SK-N-SH (cell line): ENCODE measurements at regions not wholly inside any gene's neighbourhood (a gene's known extent, or its start where the extent isn't known, plus 50 kb on each side); places are given as distances from the start of the nearest gene placed in this dataset.
"Not testable (repeated sequence)": the region's sequence is repeated elsewhere in the genome, so short reads cannot be mapped to it uniquely, and the experiment has no call there.

Experiments
- CTCF ChIA-PET: fragments of 300-600, 350-600 bp; formaldehyde crosslinking; extraction: SDS; loops from one replicate; lab custom pipeline; 2021; lab: Yijun Ruan, JAX
- POLR2A ChIA-PET: fragments of 350-600 bp; sonication (Branson Sonifier 250); formaldehyde crosslinking; extraction: SDS; loops from one replicate; lab custom pipeline; 2020; ENCODE audit warnings: antibody characterized with exemption, inconsistent platforms; lab: Yijun Ruan, JAX
- DNase-seq: peaks from one replicate; pipeline ENCODE4 v3.0.0; 2012
- H2AFZ ChIP-seq: fragments of 200-600 bp; sonication (generic); 2 replicates; pipeline ENCODE4 v1.8.1; 2016; ENCODE audit warnings: antibody characterized with exemption, mild to moderate bottlenecking, low read depth
- H3F3A ChIP-seq: fragments of 200-600 bp; sonication (generic); replicated peaks from 2 replicates; pipeline ENCODE3; 2016; ENCODE audit warnings: antibody characterized with exemption, mild to moderate bottlenecking; ENCODE audit not compliant: insufficient read depth
- H3K27ac ChIP-seq, 2 experiments: fragments of 200-500 bp in 1 of 2; fragments of 200-600 bp in 1 of 2; sonication (Bioruptor generic) in 1 of 2; sonication (generic), shearing (Covaris generic) in 1 of 2; 2 replicates each; pipeline versions ENCODE4 v1.5.1 to v1.6.1; 2014 to 2016; ENCODE audit warnings: low read depth in 2 of 2, inconsistent platforms in 1 of 2, low read length in 1 of 2, mild to moderate bottlenecking in 1 of 2, mixed read lengths in 1 of 2
- H3K27me3 ChIP-seq: fragments of 200-600 bp; sonication (generic), shearing (Covaris generic); 2 replicates; pipeline ENCODE4 v1.6.1; 2016; ENCODE audit warnings: mixed run types; ENCODE audit not compliant: insufficient read depth
- H3K36me3 ChIP-seq, 2 experiments: fragments of 200-500 bp in 1 of 2; fragments of 200-600 bp in 1 of 2; sonication (Bioruptor generic) in 1 of 2; sonication (generic) in 1 of 2; replicated peaks in 1 of 2; 2 replicates each; pipeline versions ENCODE3 to v1.5.1; 2014 to 2016; ENCODE audit warnings: low read length in 1 of 2, mild to moderate bottlenecking in 1 of 2; ENCODE audit not compliant: insufficient read depth in 2 of 2, control insufficient read depth in 1 of 2
- H3K4me1 ChIP-seq, 2 experiments: fragments of 200-500 bp in 1 of 2; fragments of 200-600 bp in 1 of 2; sonication (Bioruptor generic) in 1 of 2; sonication (generic), shearing (Covaris generic) in 1 of 2; 2 replicates each; pipeline versions ENCODE4 v1.5.1 to v1.6.1; 2014 to 2016; ENCODE audit warnings: low read depth in 1 of 2, low read length in 1 of 2, mixed run types in 1 of 2; ENCODE audit not compliant: insufficient read depth in 2 of 2, control insufficient read depth in 1 of 2
- H3K4me2 ChIP-seq: fragments of 200-600 bp; sonication (generic), shearing (Covaris generic); 2 replicates; pipeline ENCODE4 v1.6.1; 2017; ENCODE audit warnings: mixed run types
- H3K4me3 ChIP-seq, 2 experiments: fragments of 200-500 bp in 1 of 2; fragments of 200-600 bp in 1 of 2; sonication (Bioruptor generic) in 1 of 2; sonication (generic), shearing (Covaris generic) in 1 of 2; 2 replicates each; pipeline versions ENCODE4 v1.5.1 to v1.8.1; 2014 to 2016; ENCODE audit warnings: low read depth in 2 of 2, inconsistent platforms in 1 of 2, low read length in 1 of 2, mild to moderate bottlenecking in 1 of 2, mixed read lengths in 1 of 2, moderate library complexity in 1 of 2
- H3K79me2 ChIP-seq: fragments of 200-600 bp; sonication (generic); 2 replicates; pipeline ENCODE4 v1.8.1; 2017; ENCODE audit warnings: mild to moderate bottlenecking; ENCODE audit not compliant: insufficient read depth
- H3K9ac ChIP-seq: fragments of 200-600 bp; sonication (generic); 2 replicates; pipeline ENCODE4 v1.6.1; 2017; ENCODE audit warnings: mixed run types
- H3K9me2 ChIP-seq: fragments of 200-600 bp; sonication (generic); 2 replicates; pipeline ENCODE4 v1.6.1; 2017; ENCODE audit warnings: mixed run types
- H3K9me3 ChIP-seq: fragments of 200-600 bp; sonication (generic); 2 replicates; pipeline ENCODE4 v1.6.1; 2017; ENCODE audit warnings: mixed run types, mild to moderate bottlenecking, moderate library complexity
- H4K20me1 ChIP-seq: fragments of 200-600 bp; sonication (generic); 2 replicates; pipeline ENCODE4 v1.6.1; 2017; ENCODE audit warnings: mild to moderate bottlenecking, mixed run types; ENCODE audit not compliant: insufficient read depth
- RAD21 ChIP-seq: IDR thresholded peaks from 2 replicates; pipeline ENCODE4 v1.6.1; 2012; ENCODE audit warnings: mild to moderate bottlenecking, low read length
- WGBS: methylation state at CpG from one replicate; pipeline ENCODE4 v1.1.6; 2017; ENCODE audit warnings: low lambda C conversion rate; 5-methylcytosine and 5-hydroxymethylcytosine counted together
- TF ChIP-seq, protein P1 (sequence below): fragments of 200-600 bp; sonication (generic); IDR thresholded peaks from 2 replicates; pipeline ENCODE4 v1.6.1; 2017; ENCODE audit warnings: antibody characterized with exemption, mild to moderate bottlenecking, moderate library complexity

DNA sequence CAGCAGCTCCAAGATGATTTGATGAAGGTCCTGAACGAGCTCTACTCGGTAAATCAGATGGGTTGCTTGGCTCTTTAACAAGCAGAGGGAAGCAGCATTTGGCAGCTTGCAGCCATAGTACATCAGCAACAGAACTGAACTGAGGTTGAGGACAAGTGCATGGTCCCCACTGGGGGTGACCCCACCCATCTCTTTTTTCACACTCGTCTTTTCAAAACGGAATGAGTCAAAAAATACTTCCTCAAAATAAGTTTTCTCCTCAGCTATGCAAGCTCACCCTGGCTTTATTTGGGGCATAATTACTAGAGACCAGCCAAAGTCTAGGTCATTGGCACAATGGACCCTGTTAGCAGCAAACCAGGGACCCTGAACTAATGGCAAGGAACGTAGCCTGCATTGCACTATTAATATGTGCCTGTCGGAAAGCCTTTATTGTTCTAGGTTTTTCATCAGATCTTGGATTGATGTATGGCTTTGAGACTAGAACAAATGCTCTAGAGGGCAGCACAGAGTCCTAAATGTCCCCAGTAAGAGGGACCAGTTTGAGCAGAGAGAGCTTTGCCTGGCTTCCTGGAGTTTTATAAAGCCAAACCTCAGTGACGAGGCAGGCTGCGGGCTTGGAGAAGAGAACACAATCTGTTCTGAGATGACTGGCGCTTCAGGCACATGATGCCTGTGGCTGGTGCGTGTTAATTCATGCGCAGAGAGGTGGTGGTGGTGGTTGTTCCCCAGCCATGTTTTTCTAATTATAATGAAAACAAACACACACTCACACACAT is 86.1 kb upstream of the IKBKE start:
- H2AFZ ChIP-seq, H3K4me2 ChIP-seq, H3K9me3 ChIP-seq, H3K9ac ChIP-seq, CTCF ChIA-PET, H4K20me1 ChIP-seq, H3K79me2 ChIP-seq, H3K36me3 ChIP-seq, H3K4me3 ChIP-seq, H3K4me1 ChIP-seq, H3K27me3 ChIP-seq, H3K27ac ChIP-seq, POLR2A ChIA-PET, H3F3A ChIP-seq, H3K9me2 ChIP-seq: not testable (repeated sequence)
- TF ChIP-seq, protein P1, sequence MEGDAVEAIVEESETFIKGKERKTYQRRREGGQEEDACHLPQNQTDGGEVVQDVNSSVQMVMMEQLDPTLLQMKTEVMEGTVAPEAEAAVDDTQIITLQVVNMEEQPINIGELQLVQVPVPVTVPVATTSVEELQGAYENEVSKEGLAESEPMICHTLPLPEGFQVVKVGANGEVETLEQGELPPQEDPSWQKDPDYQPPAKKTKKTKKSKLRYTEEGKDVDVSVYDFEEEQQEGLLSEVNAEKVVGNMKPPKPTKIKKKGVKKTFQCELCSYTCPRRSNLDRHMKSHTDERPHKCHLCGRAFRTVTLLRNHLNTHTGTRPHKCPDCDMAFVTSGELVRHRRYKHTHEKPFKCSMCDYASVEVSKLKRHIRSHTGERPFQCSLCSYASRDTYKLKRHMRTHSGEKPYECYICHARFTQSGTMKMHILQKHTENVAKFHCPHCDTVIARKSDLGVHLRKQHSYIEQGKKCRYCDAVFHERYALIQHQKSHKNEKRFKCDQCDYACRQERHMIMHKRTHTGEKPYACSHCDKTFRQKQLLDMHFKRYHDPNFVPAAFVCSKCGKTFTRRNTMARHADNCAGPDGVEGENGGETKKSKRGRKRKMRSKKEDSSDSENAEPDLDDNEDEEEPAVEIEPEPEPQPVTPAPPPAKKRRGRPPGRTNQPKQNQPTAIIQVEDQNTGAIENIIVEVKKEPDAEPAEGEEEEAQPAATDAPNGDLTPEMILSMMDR = peak; percentile 42
- peak; percentile 28; the same call in 1 of the 2 replicates for TF ChIP-seq RAD21
- peak; percentile 8 for DNase-seq
- WGBS = 96% methylated on average over 7 of the region's 11 CpGs

DNA sequence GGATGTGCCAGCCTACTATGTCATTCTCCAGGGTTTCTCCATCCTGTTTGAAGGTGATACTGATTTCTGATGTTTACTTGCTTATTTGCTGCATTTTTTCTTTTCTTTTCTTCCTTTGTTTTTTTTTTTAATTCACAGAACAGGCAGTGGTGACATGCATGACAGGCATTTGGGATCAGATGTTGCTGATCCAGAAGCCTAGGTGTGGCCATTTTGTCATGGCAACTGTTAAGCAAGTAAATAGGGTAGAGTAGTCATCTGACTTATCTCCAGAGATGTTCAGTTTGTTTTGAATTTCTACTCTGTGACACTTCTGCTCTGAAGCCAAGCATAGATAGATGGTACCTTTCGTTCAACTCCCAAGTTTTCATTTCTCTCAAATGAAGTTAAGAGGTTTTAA is 85.4 kb upstream of the IKBKE start:
- H3K27me3 ChIP-seq, H3K9me2 ChIP-seq, H3K9me3 ChIP-seq, CTCF ChIA-PET, H3K36me3 ChIP-seq, H4K20me1 ChIP-seq, H3K79me2 ChIP-seq, H3K27ac ChIP-seq, H3K4me2 ChIP-seq, H3K4me3 ChIP-seq, H3F3A ChIP-seq, H3K4me1 ChIP-seq, H2AFZ ChIP-seq, POLR2A ChIA-PET, H3K9ac ChIP-seq, DNase-seq: not testable (repeated sequence)
- WGBS = 100% methylated on average over 1 of the region's 1 CpG

DNA sequence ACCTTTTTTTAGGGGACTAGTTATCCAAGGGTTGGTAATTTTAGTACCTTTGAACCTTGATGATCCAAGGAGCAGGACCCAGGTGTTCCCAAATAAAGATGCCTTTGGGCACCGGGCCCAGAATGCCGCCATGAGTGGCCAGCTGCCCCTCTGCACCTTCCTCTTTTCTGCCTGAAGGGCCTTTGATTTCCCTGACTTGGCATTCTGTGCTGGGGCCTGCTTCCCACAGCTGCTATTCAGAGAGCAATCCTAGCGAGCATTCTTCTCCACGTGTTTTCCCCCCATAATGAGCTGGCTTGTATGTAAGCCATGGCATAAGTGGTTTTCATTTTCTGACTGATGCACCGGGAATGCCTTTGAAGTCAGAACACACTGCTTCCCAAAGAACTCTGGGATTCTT is 82.6 kb upstream of the IKBKE start:
- H3K79me2 ChIP-seq, CTCF ChIA-PET: not testable (repeated sequence)
- WGBS = no CpG with 5 or more reads among the region's 5 CpGs

GRCh38 chr1:206391903-206392302 is 78.4 kb upstream of the IKBKE start:
- WGBS = 81% methylated on average over 1 of the region's 2 CpGs
- H3K27ac ChIP-seq, H3K4me2 ChIP-seq, H3F3A ChIP-seq, H4K20me1 ChIP-seq, H3K27me3 ChIP-seq, H3K79me2 ChIP-seq, CTCF ChIA-PET, H3K9me3 ChIP-seq, H3K4me1 ChIP-seq, H3K36me3 ChIP-seq, H3K9ac ChIP-seq, H3K4me3 ChIP-seq, POLR2A ChIA-PET, H2AFZ ChIP-seq, H3K9me2 ChIP-seq, DNase-seq: not testable (repeated sequence)

More for the DNA sequence above, 82.6 kb upstream of the IKBKE start:
- H3F3A ChIP-seq, H2AFZ ChIP-seq, POLR2A ChIA-PET, H3K4me3 ChIP-seq, H3K9me3 ChIP-seq, H4K20me1 ChIP-seq, H3K27ac ChIP-seq, H3K4me1 ChIP-seq, H3K36me3 ChIP-seq, H3K9me2 ChIP-seq, H3K4me2 ChIP-seq, H3K9ac ChIP-seq, H3K27me3 ChIP-seq, DNase-seq: not testable (repeated sequence)
